Mucosa of stomach (tissue), 1 donor: ENCODE measurements at regions not wholly inside any gene's neighbourhood (a gene's known extent, or its start where the extent isn't known, plus 50 kb on each side); places are given as distances from the start of the nearest gene placed in this dataset.

ENCODE experiments used
- H3K27me3 ChIP-seq: one replicate; pipeline ENCODE4 v1.7.0; 2013; ENCODE audit warnings: mild to moderate bottlenecking, low read length; ENCODE audit not compliant: control insufficient read depth, insufficient read depth
- H3K36me3 ChIP-seq: one replicate; pipeline ENCODE4 v1.7.0; 2013; ENCODE audit warnings: low read length; ENCODE audit not compliant: control insufficient read depth, insufficient read depth
- H3K4me1 ChIP-seq: one replicate; pipeline ENCODE4 v1.7.0; 2013; ENCODE audit warnings: mild to moderate bottlenecking, low read length; ENCODE audit not compliant: control insufficient read depth, insufficient read depth
- H3K4me3 ChIP-seq: one replicate; pipeline ENCODE4 v1.7.0; 2013; ENCODE audit warnings: low read length
- H3K9ac ChIP-seq: one replicate; pipeline ENCODE4 v1.7.0; 2013; ENCODE audit warnings: mild to moderate bottlenecking, low read length, moderate library complexity
- H3K9me3 ChIP-seq: one replicate; pipeline ENCODE4 v1.7.0; 2013; ENCODE audit warnings: mild to moderate bottlenecking, low read length, moderate library complexity; ENCODE audit not compliant: control insufficient read depth
- donor health status: Pancreatic carcinoma.

DNA sequence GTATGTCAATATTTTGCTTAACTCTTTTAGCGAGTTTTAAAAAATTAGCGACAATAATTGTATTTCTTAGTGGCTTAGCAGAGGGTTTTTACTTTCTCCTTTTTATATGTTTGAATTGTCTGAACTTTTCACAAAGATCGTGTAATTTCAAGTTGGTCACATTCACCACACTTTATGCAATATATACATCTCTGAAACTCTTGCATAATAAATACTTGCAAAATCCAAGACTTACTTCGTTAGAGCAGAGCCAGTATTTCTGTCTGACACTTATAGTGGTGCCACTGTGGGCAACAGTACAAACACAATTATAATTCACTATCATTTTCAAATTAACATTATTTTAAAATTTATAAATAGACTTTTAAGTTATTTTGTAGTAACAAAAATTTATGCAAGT, 62.0 kb downstream of the SUCNR1 start:
- Histone ChIP-seq H3K36me3 (no peaks in the 10 kb centered on the region), H3K4me3 (no peak overlapping the region), H3K27me3 (no peaks in the 10 kb centered on the region), H3K4me1 (peaks cover 4% of the 10 kb centered on the region), H3K9me3 (no peaks in the 10 kb centered on the region), H3K9ac (no peak overlapping the region)

DNA sequence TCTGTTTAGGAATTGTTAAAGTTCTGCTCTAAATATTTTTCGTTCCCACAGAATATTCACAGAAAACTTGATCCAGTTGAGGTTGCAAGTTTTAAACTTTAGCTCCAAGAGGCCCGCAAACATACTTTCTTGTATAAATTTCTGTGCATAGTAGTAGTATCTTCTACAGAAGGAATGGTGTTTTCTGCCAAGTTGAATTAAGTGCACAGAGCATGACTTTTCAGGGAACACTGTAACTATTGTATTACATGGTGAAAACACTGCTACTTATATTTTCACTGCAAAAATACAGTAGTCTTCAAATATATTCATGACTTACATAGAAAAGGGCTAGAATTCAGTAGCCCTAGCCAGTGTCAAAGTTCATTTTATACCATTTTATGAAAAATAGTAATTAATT, 67.0 kb downstream of the SUCNR1 start:
- Histone ChIP-seq H3K4me1 (no peaks in the 10 kb centered on the region), H3K27me3 (no peaks in the 10 kb centered on the region), H3K9me3 (no peaks in the 10 kb centered on the region), H3K4me3 (no peak overlapping the region), H3K36me3 (no peaks in the 10 kb centered on the region), H3K9ac (no peak overlapping the region)

DNA sequence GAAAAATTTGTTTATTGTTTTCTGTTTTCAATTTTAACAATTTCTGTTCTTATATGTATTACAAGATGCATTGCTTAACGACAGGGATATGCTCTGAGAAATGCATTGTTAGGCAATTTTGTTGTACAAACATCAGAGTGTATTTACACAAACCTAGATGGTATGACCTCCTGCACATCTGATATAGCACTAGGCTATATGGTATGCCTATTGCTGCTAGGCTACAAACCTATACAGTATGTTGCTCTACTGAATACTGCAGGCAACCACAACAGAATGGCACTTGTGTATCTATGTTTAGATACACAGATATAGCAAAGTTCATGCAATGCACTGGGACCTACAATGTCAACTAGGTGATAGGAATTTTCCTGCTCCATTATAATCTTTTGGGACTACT, 70.1 kb downstream of the SUCNR1 start:
- H3K9ac ChIP-seq, result no peak overlapping the region

DNA sequence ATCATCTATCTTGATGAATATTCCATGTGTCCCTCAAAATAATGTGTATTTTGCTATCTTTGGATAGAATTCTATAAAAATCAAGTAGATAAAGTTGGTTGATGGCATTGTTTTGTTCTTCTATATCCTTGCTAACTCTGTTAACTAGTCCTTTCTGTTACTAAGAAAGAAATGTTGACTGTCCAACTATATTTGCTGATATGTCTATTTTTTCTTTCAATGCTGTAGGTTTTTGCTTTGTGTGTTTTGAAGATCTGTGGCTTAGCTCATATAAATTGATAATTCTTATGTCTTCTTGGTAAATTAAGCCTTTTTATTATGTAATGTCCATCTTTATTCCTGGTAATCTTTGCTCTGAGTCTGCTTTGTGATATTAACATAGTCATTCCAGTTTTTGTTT, 70.9 kb downstream of the SUCNR1 start:
- Histone ChIP-seq H3K9me3 (no peaks in the 10 kb centered on the region), H3K27me3 (no peaks in the 10 kb centered on the region), H3K9ac (no peak overlapping the region)

More for the DNA sequence above, 70.1 kb downstream of the SUCNR1 start:
- Histone ChIP-seq H3K9me3 (no peaks in the 10 kb centered on the region), H3K27me3 (no peaks in the 10 kb centered on the region), H3K4me3 (no peak overlapping the region), H3K36me3 (no peaks in the 10 kb centered on the region), H3K4me1 (no peaks in the 10 kb centered on the region)

DNA sequence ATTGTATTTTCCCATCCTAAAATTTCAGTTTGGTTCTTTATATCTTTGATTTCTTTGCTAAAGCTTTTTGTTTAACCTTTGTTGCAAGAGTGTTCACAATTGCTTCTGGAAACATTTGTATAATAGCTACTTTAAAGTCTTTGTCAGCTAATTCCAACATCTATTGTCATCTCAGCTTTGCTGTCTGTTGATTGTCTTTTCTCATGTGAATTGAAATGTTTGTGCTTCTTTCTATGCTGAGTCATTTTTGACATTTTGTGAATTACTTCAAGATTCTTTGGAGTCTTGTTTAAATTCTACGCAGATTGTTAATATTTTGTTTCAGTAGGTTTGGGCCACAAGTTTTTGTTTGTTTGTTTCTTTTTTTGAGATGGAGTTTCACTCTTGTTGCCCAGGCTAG, 73.2 kb downstream of the SUCNR1 start:
- H3K9me3 ChIP-seq, result no peaks in the 10 kb centered on the region
- no peak overlapping the region for H3K9ac ChIP-seq
- H3K27me3 ChIP-seq, result no peaks in the 10 kb centered on the region
- H3K4me3 ChIP-seq, result no peak overlapping the region
- no peaks in the 10 kb centered on the region for H3K36me3 ChIP-seq
- no peaks in the 10 kb centered on the region for H3K4me1 ChIP-seq

More for the DNA sequence above, 70.9 kb downstream of the SUCNR1 start:
- Histone ChIP-seq H3K4me3 (no peak overlapping the region), H3K4me1 (no peaks in the 10 kb centered on the region), H3K36me3 (no peaks in the 10 kb centered on the region)

DNA sequence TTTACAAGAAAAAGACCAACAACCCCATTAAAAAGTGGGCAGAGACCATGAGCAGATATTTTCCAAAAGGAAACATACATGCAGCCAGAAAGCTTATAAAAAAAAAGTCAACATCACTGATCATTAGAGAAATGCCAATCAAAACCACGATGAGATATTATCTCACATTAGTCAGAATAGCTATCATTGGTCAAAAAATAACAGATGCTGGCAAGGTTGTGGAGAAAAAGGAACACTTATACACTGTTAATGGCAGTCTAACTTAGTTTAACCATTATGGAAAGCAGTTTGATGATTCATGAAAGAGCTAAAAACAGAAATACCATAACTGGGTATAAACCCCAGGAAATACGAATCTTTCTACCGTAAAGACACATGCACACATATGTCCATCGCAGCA, 76.3 kb downstream of the SUCNR1 start:
- H3K9ac ChIP-seq, result no peak overlapping the region
- no peaks in the 10 kb centered on the region for H3K9me3 ChIP-seq
- H3K27me3 ChIP-seq, result no peaks in the 10 kb centered on the region
- no peaks in the 10 kb centered on the region for H3K36me3 ChIP-seq
- no peak overlapping the region for H3K4me3 ChIP-seq
- H3K4me1 ChIP-seq, result no peaks in the 10 kb centered on the region

DNA sequence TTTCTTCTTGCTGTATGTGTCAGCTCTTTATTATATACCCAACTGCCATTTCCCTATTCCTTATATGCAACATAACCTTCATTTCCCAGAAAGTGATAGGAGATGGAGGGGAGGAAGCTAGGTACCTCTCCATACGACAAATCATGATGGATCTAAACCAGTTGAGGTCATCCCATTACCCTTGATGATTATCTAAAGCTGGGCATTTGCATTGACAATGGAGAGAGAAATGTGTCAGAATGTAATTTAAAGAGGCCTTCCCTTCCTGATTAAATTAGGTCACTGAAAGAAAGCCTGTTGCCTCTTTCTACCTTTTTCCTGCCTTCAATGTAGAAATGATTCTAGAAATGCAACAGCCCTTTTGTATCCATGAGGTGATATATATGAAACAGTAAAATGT, 81.9 kb downstream of the SUCNR1 start:
- Histone ChIP-seq H3K27me3 (no peaks in the 10 kb centered on the region), H3K4me3 (no peak overlapping the region), H3K4me1 (no peaks in the 10 kb centered on the region), H3K36me3 (no peaks in the 10 kb centered on the region), H3K9me3 (no peaks in the 10 kb centered on the region), H3K9ac (no peak overlapping the region)

DNA sequence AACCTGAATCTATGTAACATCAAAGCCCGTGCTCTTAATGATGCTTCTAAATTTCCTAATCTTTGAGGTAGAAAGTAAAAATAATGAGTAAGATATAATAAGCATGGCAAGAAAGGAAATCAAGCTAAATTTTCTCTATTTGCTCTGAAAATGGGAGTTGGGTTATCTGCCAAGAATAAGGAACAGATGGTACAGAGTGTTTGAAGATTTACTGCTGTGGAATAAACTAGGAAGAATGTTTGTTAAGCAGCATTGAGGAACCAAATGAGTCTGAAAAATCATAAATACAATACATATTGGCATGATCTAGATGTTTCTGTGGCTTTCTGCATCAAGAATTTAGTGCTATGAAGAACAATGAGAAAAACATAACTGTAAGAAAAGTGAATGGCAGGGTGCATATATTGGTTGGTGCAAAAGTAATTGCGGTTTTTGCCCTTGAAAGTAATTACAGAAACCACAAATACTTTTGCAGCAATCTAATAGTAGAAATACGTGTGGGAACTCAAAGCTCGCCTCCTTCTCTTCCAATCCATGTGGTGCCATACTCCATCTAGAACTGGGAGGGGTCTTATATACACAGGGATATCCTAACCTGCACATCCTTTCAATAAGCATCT, 87.6 kb downstream of the SUCNR1 start:
- Histone ChIP-seq H3K36me3 (no peaks in the 10 kb centered on the region), H3K9ac (no peak overlapping the region), H3K4me3 (no peak overlapping the region), H3K9me3 (no peaks in the 10 kb centered on the region), H3K4me1 (no peaks in the 10 kb centered on the region), H3K27me3 (no peaks in the 10 kb centered on the region)

DNA sequence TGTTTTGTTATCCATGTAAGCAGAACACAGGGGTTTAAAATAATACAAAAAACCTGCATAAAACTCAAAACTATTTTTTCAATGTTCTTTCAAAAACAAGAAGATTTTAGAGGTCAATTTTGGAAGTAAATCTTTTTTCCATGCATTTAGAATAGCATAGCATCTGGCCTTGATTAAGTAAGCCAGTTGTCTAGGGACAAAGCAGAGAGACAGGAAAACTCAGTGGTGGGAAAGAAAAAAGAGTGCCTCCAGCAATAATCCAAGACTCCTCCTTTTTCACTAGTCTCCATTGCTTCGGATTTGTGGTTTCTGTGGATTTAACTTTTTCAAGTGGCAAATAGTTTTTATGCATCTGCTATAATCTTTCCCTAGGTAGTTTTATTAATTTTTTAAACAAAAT, 88.9 kb downstream of the SUCNR1 start:
- Histone ChIP-seq H3K9ac (no peak overlapping the region), H3K4me3 (no peak overlapping the region), H3K4me1 (no peaks in the 10 kb centered on the region), H3K27me3 (no peaks in the 10 kb centered on the region), H3K36me3 (no peaks in the 10 kb centered on the region), H3K9me3 (no peaks in the 10 kb centered on the region)

DNA sequence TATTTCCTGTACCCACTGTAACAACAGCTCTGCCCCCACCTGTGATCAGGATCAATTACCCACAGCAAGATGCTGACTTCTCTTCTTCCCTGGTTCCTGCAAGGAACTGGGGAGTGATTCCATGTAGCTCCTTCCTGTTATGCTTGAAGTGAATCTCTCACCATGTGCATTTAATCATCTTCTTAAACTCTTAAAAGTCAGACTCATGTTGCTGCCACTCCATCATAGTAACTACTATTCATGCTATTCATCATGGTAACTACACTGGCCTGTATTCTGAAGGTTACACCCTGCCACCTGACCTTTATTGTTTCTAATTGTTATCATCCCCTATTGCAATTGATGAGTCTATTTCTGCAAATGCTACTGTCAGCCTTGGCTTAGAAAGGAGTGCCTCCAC, 89.5 kb downstream of the SUCNR1 start:
- Histone ChIP-seq H3K27me3 (no peaks in the 10 kb centered on the region), H3K9ac (no peak overlapping the region), H3K36me3 (no peaks in the 10 kb centered on the region), H3K9me3 (no peaks in the 10 kb centered on the region), H3K4me1 (no peaks in the 10 kb centered on the region), H3K4me3 (no peak overlapping the region)

DNA sequence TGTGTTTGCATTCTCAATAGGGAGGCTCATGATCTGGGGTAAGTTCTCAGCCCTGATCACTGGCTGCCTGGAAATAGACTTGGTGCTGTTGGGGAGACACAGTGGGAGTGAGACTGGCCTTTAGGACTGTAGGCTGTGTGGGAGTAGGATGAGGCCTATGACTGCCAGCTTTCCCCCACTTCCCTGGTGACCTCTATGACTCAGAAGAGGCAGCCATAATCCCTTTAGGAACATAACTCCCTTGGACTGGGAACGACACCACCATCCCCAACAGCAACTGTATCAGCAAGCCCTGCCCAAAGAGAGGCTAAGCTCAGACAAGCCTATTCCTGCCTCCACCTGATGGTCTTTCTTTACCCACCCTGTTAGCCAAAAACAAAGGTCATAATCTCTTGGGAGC, 91.3 kb downstream of the SUCNR1 start:
- H3K4me1 ChIP-seq, result no peaks in the 10 kb centered on the region
- H3K9me3 ChIP-seq, result no peaks in the 10 kb centered on the region
- H3K36me3 ChIP-seq, result no peaks in the 10 kb centered on the region
- H3K4me3 ChIP-seq, result no peak overlapping the region
- H3K27me3 ChIP-seq, result no peaks in the 10 kb centered on the region
- H3K9ac ChIP-seq, result no peak overlapping the region

DNA sequence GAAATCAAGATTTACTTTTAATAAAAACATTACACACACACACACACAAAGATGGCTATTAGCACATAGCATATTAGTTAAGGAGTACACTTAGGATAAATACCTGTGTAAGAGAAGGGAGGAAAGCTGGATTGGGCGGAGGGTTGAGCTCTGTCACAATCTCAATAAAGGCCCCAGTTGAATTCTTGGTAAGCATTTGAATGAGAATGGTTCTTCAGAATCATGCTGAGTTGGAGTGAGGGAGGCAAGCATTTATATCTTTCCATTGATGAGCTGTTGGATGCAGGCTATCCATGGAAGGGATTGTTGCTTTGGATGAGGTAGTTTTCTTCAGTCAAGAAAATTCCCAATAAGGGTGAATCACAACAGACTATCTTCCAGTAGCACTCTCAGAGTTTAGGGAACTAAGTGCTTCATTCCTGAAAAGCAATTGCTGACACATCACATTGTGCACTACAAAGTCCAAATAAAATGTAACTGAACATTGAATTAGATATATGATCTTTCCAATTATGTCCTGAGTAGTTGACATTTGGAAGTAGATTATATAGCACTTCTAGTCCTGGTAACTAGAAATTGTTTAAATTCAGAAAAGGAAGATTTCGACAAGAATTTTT, 95.7 kb downstream of the SUCNR1 start:
- Histone ChIP-seq H3K4me3 (no peak overlapping the region), H3K27me3 (no peaks in the 10 kb centered on the region), H3K4me1 (peaks cover 8% of the 10 kb centered on the region), H3K9ac (no peak overlapping the region), H3K9me3 (no peaks in the 10 kb centered on the region), H3K36me3 (no peaks in the 10 kb centered on the region)
